SK-N-MC (cell line): ENCODE measurements at regions not wholly inside any gene's neighbourhood (a gene's known extent, or its start where the extent isn't known, plus 50 kb on each side); places are given as distances from the start of the nearest gene placed in this dataset.

Experiments
- EZH2 ChIP-seq: fragments of 200-600 bp; sonication (generic); IDR thresholded peaks from one replicate; pipeline ENCODE4 v1.6.1; 2017; ENCODE audit warnings: antibody characterized with exemption
- POLR2AphosphoS5 ChIP-seq: IDR thresholded peaks from 2 replicates; pipeline ENCODE4 v1.6.1; 2012; ENCODE audit warnings: mild to moderate bottlenecking, low read depth, low read length, borderline replicate concordance

- TF ChIP-seq EZH2: no peak
- TF ChIP-seq POLR2AphosphoS5: no peak
Observed at GRCh38 chr19:32097011-32097410, 248.4 kb upstream of the ZNF507 start.
